Stimulated activated CD8-positive, alpha-beta memory T cell treated with anti-CD3 and anti-CD28 coated beads, Interleukin-4, amount 100 ng/mL, for 24 hours (primary cell): ENCODE measurements at regions not wholly inside any gene's neighbourhood (a gene's known extent, or its start where the extent isn't known, plus 50 kb on each side); places are given as distances from the start of the nearest gene placed in this dataset.
"Not testable (repeated sequence)": the region's sequence is repeated elsewhere in the genome, so short reads cannot be mapped to it uniquely, and the experiment has no call there.

Source experiments
- DNase-seq: peaks from one replicate; pipeline ENCODE4 v3.0.0-alpha.2; 2020; ENCODE audit warnings: low read depth

GRCh38 chr11:134591338-134591737 lies 179.3 kb upstream of the B3GAT1 start:
- no peak for DNase-seq

- DNase-seq = no peak
Observed at GRCh38 chr11:134589129-134589528, 177.1 kb upstream of the B3GAT1 start.

- not testable (repeated sequence) for DNase-seq
Observed at GRCh38 chr11:134588460-134589110, 176.5 kb upstream of the B3GAT1 start.

- no peak for DNase-seq
Observed at GRCh38 chr11:134587345-134587744, 175.3 kb upstream of the B3GAT1 start.

GRCh38 chr11:134586726-134587125 lies 174.7 kb upstream of the B3GAT1 start:
- DNase-seq = no peak

- no peak for DNase-seq
Observed at GRCh38 chr11:134585666-134586610, 173.9 kb upstream of the B3GAT1 start.

GRCh38 chr11:134584706-134585445 lies 172.8 kb upstream of the B3GAT1 start:
- DNase-seq = no peak

GRCh38 chr11:134584001-134584561 lies 172.0 kb upstream of the B3GAT1 start:
- no peak for DNase-seq

- DNase-seq = no peak
Observed at GRCh38 chr11:134583397-134583990, 171.5 kb upstream of the B3GAT1 start.

GRCh38 chr11:134582770-134583095 lies 170.7 kb upstream of the B3GAT1 start:
- DNase-seq = no peak

GRCh38 chr11:134581966-134582769 lies 170.1 kb upstream of the B3GAT1 start:
- no peak for DNase-seq

GRCh38 chr11:134581121-134581626 lies 169.1 kb upstream of the B3GAT1 start:
- DNase-seq = no peak

- no peak for DNase-seq
Observed at GRCh38 chr11:134580610-134580975, 168.6 kb upstream of the B3GAT1 start.

- no peak for DNase-seq
Observed at GRCh38 chr11:134579724-134580609, 167.9 kb upstream of the B3GAT1 start.

GRCh38 chr11:134578807-134579723 lies 167.0 kb upstream of the B3GAT1 start:
- DNase-seq = no peak

- no peak for DNase-seq
Observed at GRCh38 chr11:134577751-134578395, 165.8 kb upstream of the B3GAT1 start.

GRCh38 chr11:134576721-134577171 lies 164.7 kb upstream of the B3GAT1 start:
- no peak for DNase-seq

GRCh38 chr11:134576286-134576685 lies 164.2 kb upstream of the B3GAT1 start:
- DNase-seq = no peak
